Activated CD8-positive, alpha-beta memory T cell treated with anti-CD3 and anti-CD28 coated beads, Interleukin-2, amount 10 ng/mL, durations not matched to agents 7 days and 5 days (primary cell): ENCODE measurements at regions not wholly inside any gene's neighbourhood (a gene's known extent, or its start where the extent isn't known, plus 50 kb on each side); places are given as distances from the start of the nearest gene placed in this dataset.

ENCODE experiments used
- ATAC-seq: fragments of 150-1000 bp; cut with Tn5 transposase; one replicate; pipeline ENCODE4 v1.10.0; 2021; ENCODE audit warnings: moderate library complexity
- CTCF ChIA-PET: fragments of 350-600 bp; sonication (Branson Sonifier 250); formaldehyde crosslinking; loops from one replicate; lab custom pipeline; 2021; ENCODE audit warnings: antibody characterized with exemption; lab: Charles Lee
- DNase-seq: peaks from one replicate; pipeline ENCODE4 v3.0.0-alpha.2; 2020
- H3K27ac Mint-ChIP-seq: one replicate; pipeline ENCODE4 v1.8.0; 2021; ENCODE audit warnings: mild to moderate bottlenecking, mixed read lengths
- H3K27me3 Mint-ChIP-seq: one replicate; pipeline ENCODE4 v1.8.0; 2021; ENCODE audit warnings: mixed read lengths
- H3K36me3 Mint-ChIP-seq: one replicate; pipeline ENCODE4 v1.8.0; 2021; ENCODE audit warnings: mild to moderate bottlenecking, mixed read lengths
- H3K4me1 Mint-ChIP-seq: one replicate; pipeline ENCODE4 v1.8.0; 2021; ENCODE audit warnings: mixed read lengths
- H3K4me3 Mint-ChIP-seq: one replicate; pipeline ENCODE4 v1.8.0; 2021; ENCODE audit warnings: mild to moderate bottlenecking, moderate library complexity, mixed read lengths
- H3K9me3 Mint-ChIP-seq: one replicate; pipeline ENCODE4 v1.8.0; 2022; ENCODE audit warnings: low read depth, mixed read lengths

DNA sequence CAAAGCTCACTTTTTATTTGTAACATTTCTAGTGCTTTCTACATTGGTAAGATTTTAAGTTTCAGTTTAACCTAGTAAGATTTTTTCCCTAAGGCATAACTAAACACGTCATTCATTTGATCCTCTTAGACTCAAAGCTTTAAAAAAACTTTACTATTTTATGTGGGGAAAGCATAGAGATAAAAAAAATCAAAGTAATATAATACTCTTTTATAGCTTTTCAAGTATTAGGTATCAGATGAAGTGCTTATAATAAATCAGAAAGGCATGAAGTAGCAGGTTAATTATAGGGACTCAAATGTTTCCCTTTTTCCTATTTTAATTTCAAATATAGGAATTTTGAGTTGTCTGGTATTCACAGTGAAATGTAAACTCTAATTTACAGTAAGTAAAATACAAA lies 68.0 kb upstream of the POU5F2 start:
- Mint-ChIP-seq H3K27me3 (no peaks in the 10 kb centered on the region), H3K36me3 (peaks cover 4% of the 10 kb centered on the region), H3K4me3 (no peak overlapping the region), H3K9me3 (no peaks in the 10 kb centered on the region), H3K4me1 (no peaks in the 10 kb centered on the region), H3K27ac (no peak overlapping the region)
- no peak for ATAC-seq
- CTCF ChIA-PET: no interaction called here
- DNase-seq: no peak

DNA sequence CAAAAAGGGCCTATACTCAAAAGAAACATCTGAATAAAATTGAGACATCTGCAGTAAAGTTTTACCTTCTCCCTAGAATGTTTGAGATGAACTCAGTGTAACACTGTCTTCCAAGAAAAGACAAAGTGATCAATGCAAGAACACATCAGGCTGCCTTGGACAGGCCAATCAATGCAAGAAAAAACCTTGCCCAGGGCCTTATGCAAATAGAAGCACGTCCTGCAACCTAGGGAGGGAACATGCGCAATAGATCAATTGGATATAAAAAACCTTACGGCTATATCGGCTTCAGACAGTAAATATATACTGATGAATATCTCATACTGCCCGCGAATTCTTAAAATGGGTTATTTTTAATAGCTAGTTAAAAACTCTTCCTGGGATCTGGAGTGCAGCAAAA lies 66.4 kb upstream of the POU5F2 start:
- Mint-ChIP-seq H3K4me1 (no peaks in the 10 kb centered on the region), H3K4me3 (no peak overlapping the region), H3K9me3 (no peaks in the 10 kb centered on the region), H3K27me3 (no peaks in the 10 kb centered on the region), H3K36me3 (no peaks in the 10 kb centered on the region), H3K27ac (no peak overlapping the region)
- ATAC-seq: no peak
- CTCF ChIA-PET: no interaction called here
- DNase-seq: no peak

DNA sequence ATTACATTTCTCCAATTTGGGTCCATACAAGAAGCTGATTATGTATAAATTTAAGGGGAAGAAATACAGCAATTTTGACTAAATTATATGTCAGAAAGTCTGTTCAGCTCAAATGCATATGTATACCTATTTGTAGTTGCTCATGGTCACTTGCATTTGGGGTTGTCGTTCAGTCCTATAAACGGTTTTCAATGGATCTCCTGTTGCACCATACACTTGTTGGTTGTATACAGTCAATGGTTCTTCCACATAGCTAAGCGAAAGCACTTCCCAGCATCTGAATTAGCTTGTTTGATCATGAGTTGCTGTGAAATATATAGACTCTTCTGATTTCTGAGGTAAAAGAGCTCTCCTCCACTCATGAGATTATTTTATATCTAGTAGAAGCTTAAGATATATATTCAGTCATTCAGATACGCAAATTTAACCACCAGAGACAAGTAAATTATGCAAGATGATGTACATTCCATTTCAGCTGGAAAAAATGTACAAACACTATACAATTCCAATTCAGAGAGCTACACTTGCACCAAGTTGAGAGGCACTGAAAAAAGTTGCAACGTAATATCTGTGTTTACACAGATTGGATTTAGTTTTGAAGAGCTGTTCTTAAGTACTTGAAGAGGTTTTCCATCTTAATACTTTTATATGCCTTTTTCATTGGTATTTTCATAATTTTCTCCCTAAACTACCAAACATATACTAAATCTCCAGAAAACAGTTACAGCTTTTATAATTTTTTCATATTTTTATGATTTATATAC lies 64.4 kb upstream of the POU5F2 start:
- ATAC-seq (no peak), DNase-seq (no peak)
- CTCF ChIA-PET: interaction anchor here (0.6 to 1.0 kb wide), 3 partner anchors 199 to 1044 kb away, joined by 3 read pairs; no protein-coding TSS in a partner anchor
- Mint-ChIP-seq H3K27ac (no peak overlapping the region), H3K9me3 (no peaks in the 10 kb centered on the region), H3K27me3 (no peaks in the 10 kb centered on the region), H3K4me3 (no peak overlapping the region), H3K4me1 (peaks cover 4% of the 10 kb centered on the region), H3K36me3 (no peaks in the 10 kb centered on the region)

DNA sequence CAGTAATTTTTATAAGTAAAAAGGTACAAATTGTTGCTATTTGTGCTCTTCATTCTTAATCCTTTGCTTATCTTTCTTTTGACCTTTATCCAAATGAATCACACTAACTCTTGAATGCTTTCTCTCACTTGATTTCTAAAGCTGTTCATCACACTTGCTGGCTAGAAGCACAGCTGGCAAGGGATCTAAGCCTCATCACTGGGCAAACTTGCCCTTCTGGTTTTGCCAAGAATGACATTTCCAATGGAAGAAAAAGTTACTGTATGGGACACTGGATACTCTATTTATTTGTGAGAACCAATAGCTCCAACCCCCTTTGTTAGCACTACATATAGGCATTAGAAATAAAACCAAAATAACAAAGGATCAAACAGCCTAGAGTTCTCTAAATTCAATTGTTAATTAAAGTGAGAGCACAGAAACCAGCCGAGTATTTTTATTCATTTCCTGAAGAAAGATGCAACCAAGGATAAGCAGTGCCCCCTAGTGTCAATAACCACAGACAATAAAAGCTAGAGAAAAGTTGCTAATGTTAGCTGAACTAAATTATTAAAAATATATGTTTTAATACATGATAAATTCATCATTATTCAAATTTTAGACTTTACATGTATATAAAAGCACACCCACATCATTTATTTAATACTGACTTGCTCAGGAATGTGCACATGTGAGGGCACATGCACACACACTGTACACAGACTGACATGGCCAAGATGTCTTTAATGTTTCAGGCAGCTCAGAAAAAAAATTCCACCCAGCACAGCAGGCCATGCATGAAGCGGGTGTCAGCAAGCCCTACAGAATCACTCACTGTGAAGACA lies 59.8 kb upstream of the POU5F2 start:
- Mint-ChIP-seq H3K27me3 (no peaks in the 10 kb centered on the region), H3K9me3 (no peaks in the 10 kb centered on the region), H3K27ac (no peak overlapping the region), H3K4me1 (peaks cover 4% of the 10 kb centered on the region), H3K4me3 (no peak overlapping the region), H3K36me3 (no peaks in the 10 kb centered on the region)
- DNase-seq (no peak), ATAC-seq (no peak)
- CTCF ChIA-PET: interaction anchor here (0.7 to 2.6 kb wide), 18 partner anchors 9 to 1093 kb away, joined by 3 to 35 read pairs (median 4); partner anchors contain the start of genes NR2F1 and NR2F1-AS1

DNA sequence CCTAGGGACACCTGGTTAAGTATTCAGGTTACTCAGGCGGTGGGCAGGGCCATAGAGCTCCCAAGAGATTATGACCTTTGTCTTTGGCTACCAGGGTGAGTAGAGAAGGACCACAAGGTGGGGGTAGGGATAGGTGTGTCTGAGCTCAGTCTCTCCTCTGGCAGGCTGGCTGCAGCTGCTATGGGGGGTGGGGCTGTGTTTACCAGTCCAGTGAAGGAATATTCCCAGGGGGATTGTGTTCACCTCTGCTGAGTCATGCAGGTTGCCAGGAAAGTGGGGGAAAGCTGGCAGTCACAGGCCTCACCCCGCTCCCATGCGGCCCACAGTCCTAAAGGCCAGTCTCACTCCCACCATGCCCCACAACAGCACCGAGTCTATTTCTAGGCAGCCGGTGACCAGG lies 53.6 kb upstream of the POU5F2 start:
- DNase-seq: no peak
- CTCF ChIA-PET: interaction anchor here (0.7 kb wide), 1 partner anchor 121 kb away, joined by 3 read pairs; no protein-coding TSS in a partner anchor
- H3K4me3 Mint-ChIP-seq: no peak overlapping the region
- H3K27ac Mint-ChIP-seq: no peak overlapping the region
- no peaks in the 10 kb centered on the region for H3K9me3 Mint-ChIP-seq
- H3K4me1 Mint-ChIP-seq: no peaks in the 10 kb centered on the region
- ATAC-seq: no peak
- H3K27me3 Mint-ChIP-seq: no peaks in the 10 kb centered on the region
- H3K36me3 Mint-ChIP-seq: peaks cover 5% of the 10 kb centered on the region

DNA sequence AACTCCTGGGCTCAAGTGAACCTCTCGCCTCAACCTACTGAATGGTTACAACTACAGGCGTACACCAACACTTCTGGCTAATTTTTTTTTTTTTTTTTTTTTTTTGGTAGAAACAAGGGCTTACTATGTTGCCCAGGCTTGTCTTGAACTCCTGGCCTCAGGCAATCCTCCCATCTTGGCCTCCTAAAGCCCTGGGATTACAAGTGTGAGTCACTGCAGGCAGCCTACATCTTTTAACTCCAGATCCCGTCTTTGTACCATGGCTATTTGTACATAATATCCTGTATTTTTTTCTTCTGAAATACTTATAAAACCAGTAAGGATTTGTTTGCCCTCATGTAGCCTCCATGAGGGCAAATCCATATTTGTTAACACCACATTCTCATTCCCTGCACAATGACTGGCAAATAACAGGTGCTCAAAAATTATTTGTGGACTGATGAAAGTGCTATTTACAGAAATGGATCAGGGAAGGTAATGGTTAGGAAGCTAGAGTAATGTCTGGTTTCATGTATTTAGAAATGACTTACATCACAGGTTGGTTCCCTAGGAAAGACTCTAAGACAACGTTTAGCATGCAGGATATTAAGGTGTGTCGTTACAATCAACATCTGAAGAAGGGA lies 51.9 kb upstream of the POU5F2 start:
- H3K27ac Mint-ChIP-seq: no peak overlapping the region
- H3K9me3 Mint-ChIP-seq: no peaks in the 10 kb centered on the region
- peaks cover 5% of the 10 kb centered on the region for H3K36me3 Mint-ChIP-seq
- DNase-seq (no peak), ATAC-seq (no peak)
- H3K4me3 Mint-ChIP-seq: no peak overlapping the region
- CTCF ChIA-PET: no interaction called here
- no peaks in the 10 kb centered on the region for H3K4me1 Mint-ChIP-seq
- no peaks in the 10 kb centered on the region for H3K27me3 Mint-ChIP-seq

DNA sequence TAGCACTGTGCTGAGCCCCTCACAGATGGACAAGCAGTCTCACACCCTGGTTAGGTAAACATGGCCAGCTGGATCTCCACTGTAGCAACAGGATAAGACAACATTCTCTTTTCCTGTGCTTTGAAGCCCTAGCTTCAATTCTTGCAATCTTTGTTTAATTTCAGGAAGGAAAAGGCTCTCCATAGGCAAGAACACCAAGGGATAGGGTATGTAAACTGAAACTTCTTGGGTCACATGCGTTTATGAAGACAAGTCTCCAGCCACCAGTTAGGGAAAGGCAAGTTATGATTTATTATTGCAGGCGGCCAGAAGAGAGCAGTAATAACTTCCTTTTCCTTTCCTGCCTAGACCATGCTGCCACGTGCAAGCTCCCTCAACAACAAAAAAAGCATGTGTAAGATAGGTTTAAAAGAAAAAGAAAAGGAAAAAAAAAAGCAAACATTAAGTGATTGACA lies 50.1 kb upstream of the POU5F2 start:
- Mint-ChIP-seq H3K4me3 (no peak overlapping the region), H3K27me3 (no peaks in the 10 kb centered on the region), H3K27ac (no peak overlapping the region), H3K4me1 (no peaks in the 10 kb centered on the region), H3K9me3 (no peaks in the 10 kb centered on the region), H3K36me3 (peaks cover 5% of the 10 kb centered on the region)
- CTCF ChIA-PET: interaction anchor here (1.2 kb wide), 1 partner anchor 9 kb away, joined by 3 read pairs; no protein-coding TSS in a partner anchor
- DNase-seq: no peak
- ATAC-seq: no peak
